Myocyte (in vitro differentiated cells): ENCODE measurements at regions not wholly inside any gene's neighbourhood (a gene's known extent, or its start where the extent isn't known, plus 50 kb on each side); places are given as distances from the start of the nearest gene placed in this dataset.

Source experiments
- DNase-seq: peaks from one replicate; pipeline ENCODE4 v3.0.0-alpha.2; 2012; ENCODE audit warnings: low read depth

GRCh38 chr6:6521961-6522482 lies 66.5 kb upstream of the LY86 start:
- DNase-seq: no peak

DNA sequence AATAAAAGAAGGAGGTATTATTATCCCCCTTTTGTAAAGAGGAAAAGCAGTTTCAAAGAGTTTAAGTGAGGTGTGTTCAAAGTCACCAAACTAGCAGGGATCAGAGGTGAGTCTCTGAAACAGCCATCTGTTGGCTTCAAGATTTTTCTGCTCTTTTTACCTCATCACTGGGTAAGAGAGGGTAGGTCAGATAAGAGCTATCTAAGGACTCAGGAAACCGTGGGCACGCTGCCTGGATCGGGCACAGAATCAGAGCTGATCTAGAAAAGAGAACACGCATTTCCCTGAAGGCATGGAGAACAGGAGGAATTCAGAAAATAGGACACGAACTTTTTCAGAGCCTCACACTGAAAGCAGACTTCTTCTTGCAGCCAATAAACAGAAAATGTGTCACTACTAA lies 65.8 kb upstream of the LY86 start:
- no peak for DNase-seq

- DNase-seq: no peak
Observed at GRCh38 chr6:6524951-6525350, 63.6 kb upstream of the LY86 start.

GRCh38 chr6:6525933-6526332 lies 62.6 kb upstream of the LY86 start:
- DNase-seq: no peak

DNA sequence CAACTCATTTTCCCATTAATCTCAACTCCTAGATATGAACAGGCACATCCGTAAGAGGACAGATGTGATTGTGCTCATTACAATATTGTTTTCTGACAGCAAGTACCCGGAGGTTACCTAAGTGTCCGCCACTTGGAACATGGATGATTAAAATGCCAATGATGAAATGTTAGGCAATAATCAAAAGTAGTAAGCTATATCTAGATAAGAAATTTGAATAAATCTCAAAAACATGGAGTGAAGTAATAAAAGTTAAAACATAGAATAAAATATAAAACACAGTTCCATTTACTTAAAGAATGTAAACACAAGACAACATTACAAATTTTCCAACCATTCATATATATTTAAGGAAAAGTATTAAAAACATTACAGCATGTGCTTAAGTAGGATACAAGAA lies 59.2 kb upstream of the LY86 start:
- no peak for DNase-seq

- no peak for DNase-seq
Observed at GRCh38 chr6:6533176-6533575, 55.3 kb upstream of the LY86 start.

- DNase-seq: no peak
Observed at GRCh38 chr6:6534399-6534798, 54.1 kb upstream of the LY86 start.

- DNase-seq: no peak
Observed at GRCh38 chr6:6537488-6538260, 50.8 kb upstream of the LY86 start.

DNA sequence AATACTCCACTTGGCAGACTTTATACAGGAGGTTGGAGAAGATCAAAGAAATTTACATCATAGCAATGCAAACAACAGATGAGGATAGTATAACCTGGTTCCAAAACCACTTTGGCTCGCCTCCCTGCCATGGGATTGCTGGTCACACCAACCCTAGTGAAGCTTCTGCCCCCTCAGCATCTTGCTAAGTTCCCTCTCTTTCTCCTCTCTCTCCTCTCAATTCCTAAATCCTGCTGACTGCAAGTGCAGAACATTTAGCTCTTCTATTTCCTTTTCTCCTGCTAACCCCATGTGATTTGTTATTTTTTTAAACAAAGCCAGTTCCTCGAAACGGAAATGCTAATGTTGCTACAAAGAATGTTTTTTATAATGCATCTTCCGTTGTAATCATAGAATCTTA lies 50.3 kb upstream of the LY86 start:
- DNase-seq: no peak
